ENCODE measurements at regions not wholly inside any gene's neighbourhood (a gene's known extent, or its start where the extent isn't known, plus 50 kb on each side); places are given as distances from the start of the nearest gene placed in this dataset.
"Not testable (repeated sequence)": the region's sequence is repeated elsewhere in the genome, so short reads cannot be mapped to it uniquely, and the experiment has no call there.

GRCh38 chr4:71211748-71212147 is 127.1 kb upstream of the SLC4A4 start:
- Histone ChIP-seq H3K36me3 (no peaks in the 10 kb centered on the region), H3K27ac (no peak overlapping the region), H3K4me3 (no peak overlapping the region), H3K27me3 (no peaks in the 10 kb centered on the region), H3K9me3 (no peaks in the 10 kb centered on the region), H3K4me1 (no peaks in the 10 kb centered on the region)
- no peak for TF ChIP-seq EP300 (IDR thresholded peaks at IDR 0.05)
- TF ChIP-seq POLR2A (IDR thresholded peaks at IDR 0.05) = no peak
- DNase-seq (ENCODE audit: low spot score in 2 of 2) = no peak
- WGBS = 56% methylated on average over 3 of the region's 3 CpGs

DNA sequence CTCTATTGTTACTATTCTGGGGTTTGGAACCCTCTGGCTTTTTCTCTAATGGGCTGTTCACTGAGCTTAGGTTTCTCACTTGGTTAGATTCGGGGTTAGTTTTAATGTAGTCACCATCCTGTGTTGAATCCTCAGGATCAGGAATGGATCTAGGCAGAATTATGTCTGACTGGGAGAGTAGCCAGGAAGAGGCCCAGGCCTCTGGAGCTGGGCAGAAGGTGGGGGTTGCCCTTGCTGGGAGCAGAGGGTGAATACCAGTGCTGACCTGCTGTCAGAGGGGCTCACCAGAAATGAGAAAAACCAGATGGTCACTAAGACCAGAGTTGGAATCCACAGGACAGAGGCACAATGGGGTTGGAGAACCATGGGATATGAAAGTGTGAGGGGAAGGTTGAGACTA is 126.6 kb upstream of the SLC4A4 start:
- Histone ChIP-seq H3K27ac (no peak overlapping the region), H3K4me1 (no peaks in the 10 kb centered on the region), H3K4me3 (no peak overlapping the region), H3K9me3 (no peaks in the 10 kb centered on the region), H3K27me3 (no peaks in the 10 kb centered on the region), H3K36me3 (no peaks in the 10 kb centered on the region)
- TF ChIP-seq EP300 (IDR thresholded peaks at IDR 0.05) = no peak
- no peak for TF ChIP-seq POLR2AphosphoS5 (IDR thresholded peaks at IDR 0.05)
- TF ChIP-seq, protein P1, sequence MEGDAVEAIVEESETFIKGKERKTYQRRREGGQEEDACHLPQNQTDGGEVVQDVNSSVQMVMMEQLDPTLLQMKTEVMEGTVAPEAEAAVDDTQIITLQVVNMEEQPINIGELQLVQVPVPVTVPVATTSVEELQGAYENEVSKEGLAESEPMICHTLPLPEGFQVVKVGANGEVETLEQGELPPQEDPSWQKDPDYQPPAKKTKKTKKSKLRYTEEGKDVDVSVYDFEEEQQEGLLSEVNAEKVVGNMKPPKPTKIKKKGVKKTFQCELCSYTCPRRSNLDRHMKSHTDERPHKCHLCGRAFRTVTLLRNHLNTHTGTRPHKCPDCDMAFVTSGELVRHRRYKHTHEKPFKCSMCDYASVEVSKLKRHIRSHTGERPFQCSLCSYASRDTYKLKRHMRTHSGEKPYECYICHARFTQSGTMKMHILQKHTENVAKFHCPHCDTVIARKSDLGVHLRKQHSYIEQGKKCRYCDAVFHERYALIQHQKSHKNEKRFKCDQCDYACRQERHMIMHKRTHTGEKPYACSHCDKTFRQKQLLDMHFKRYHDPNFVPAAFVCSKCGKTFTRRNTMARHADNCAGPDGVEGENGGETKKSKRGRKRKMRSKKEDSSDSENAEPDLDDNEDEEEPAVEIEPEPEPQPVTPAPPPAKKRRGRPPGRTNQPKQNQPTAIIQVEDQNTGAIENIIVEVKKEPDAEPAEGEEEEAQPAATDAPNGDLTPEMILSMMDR (IDR thresholded peaks at IDR 0.05) = no peak
- no peak for TF ChIP-seq POLR2A (IDR thresholded peaks at IDR 0.05)
- no peak for DNase-seq (ENCODE audit: low spot score in 2 of 2)
- 84% methylated on average over 1 of the region's 1 CpG for WGBS

DNA sequence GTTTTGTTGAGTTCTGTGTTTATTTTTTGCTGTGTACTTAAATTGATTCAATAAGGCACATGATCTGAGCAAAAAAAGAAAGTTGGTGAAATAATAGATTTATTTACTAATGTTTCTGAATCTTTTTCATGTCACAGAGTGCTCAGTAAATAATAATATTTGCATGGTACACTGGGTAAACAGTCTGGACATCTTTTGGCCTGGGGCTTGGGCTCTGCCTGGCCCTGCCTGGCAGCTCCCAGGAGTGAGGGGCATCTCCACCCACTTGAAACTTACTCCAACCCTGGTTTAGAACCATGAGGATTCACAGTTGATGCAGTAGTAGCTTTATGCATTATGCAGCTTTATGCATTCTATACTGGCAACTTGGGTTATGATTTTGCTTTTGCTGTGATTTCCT is 124.2 kb upstream of the SLC4A4 start:
- no peak overlapping the region for H3K27ac ChIP-seq
- no peaks in the 10 kb centered on the region for H3K9me3 ChIP-seq
- no peaks in the 10 kb centered on the region for H3K27me3 ChIP-seq
- TF ChIP-seq POLR2A (IDR thresholded peaks at IDR 0.05) = no peak
- TF ChIP-seq EP300 (IDR thresholded peaks at IDR 0.05) = no peak
- TF ChIP-seq, protein P1 (IDR thresholded peaks at IDR 0.05) = no peak
- TF ChIP-seq POLR2AphosphoS5 (IDR thresholded peaks at IDR 0.05) = no peak
- H3K4me3 ChIP-seq = no peak overlapping the region
- no peaks in the 10 kb centered on the region for H3K4me1 ChIP-seq
- DNase-seq (ENCODE audit: low spot score in 2 of 2) = no peak
- H3K36me3 ChIP-seq = no peaks in the 10 kb centered on the region

DNA sequence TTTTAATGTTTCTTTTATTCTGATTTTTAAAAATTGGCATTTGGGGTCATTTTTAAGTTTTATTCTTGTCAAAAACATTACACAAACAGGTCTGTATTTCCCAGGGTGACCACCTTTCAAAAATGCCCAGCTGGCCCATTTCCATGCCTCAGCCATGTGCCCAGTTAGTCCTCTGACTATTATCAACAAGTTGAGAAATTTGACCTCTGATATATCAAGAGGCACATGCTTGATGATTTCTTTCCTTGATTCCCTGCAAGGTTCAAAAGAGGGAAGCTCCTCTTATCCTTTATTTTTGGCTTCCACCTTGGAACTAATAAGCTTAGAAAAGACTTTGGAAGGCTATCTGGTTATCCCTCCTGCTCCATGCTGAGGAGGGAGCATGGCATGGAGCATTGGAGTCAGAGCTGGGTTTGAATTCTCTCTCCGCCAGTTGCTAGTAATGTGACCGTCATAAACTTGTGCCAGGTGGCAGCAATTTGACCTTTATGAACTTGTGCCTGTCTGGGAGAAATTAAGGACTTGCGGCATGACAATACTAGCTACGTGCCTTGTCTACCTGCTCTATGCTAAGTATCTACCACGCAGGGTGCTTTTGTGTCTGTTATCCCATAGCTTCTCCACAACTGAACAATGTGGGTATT is 122.4 kb upstream of the SLC4A4 start:
- H3K36me3 ChIP-seq = no peaks in the 10 kb centered on the region
- no peaks in the 10 kb centered on the region for H3K4me1 ChIP-seq
- WGBS = 96% methylated on average over 5 of the region's 5 CpGs
- no peak overlapping the region for H3K27ac ChIP-seq
- no peaks in the 10 kb centered on the region for H3K27me3 ChIP-seq
- no peak overlapping the region for H3K4me3 ChIP-seq
- DNase-seq (ENCODE audit: low spot score in 2 of 2) = no peak
- TF ChIP-seq EP300 (IDR thresholded peaks at IDR 0.05) (no peak), POLR2A (IDR thresholded peaks at IDR 0.05) (no peak), POLR2AphosphoS5 (IDR thresholded peaks at IDR 0.05) (no peak)
- TF ChIP-seq, protein P1 (IDR thresholded peaks at IDR 0.05) = no peak
- no peaks in the 10 kb centered on the region for H3K9me3 ChIP-seq

DNA sequence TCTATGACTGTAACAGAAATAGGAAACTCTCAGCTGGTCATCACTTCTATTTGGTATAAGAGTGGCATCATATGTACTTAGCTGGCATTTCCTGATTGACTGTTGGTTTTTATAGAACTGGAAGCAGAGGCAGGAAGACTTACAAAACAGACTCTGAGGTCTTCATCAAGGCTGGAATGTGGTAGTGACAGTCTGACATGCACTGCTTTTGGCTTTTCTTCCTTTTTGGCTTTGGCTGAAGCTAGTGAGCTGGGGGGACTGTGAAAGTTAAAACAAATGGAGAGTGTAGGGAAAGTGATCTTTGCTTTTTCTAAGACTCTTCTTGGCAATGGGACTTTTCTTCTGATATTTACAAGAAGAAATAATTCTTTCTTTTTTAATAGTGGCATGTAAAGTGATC is 121.1 kb upstream of the SLC4A4 start:
- no peak overlapping the region for H3K27ac ChIP-seq
- no peaks in the 10 kb centered on the region for H3K27me3 ChIP-seq
- no peaks in the 10 kb centered on the region for H3K4me1 ChIP-seq
- no peak overlapping the region for H3K4me3 ChIP-seq
- TF ChIP-seq POLR2AphosphoS5 (IDR thresholded peaks at IDR 0.05) (no peak), EP300 (IDR thresholded peaks at IDR 0.05) (no peak), POLR2A (IDR thresholded peaks at IDR 0.05) (no peak)
- TF ChIP-seq, protein P1 (IDR thresholded peaks at IDR 0.05) = no peak
- DNase-seq (ENCODE audit: low spot score in 2 of 2) = no peak
- no peaks in the 10 kb centered on the region for H3K36me3 ChIP-seq
- H3K9me3 ChIP-seq = no peaks in the 10 kb centered on the region

- not testable (repeated sequence) for H3K36me3 ChIP-seq; DNase-seq (ENCODE audit: low spot score in 2 of 2); H3K27ac ChIP-seq; H3K4me3 ChIP-seq; H3K9me3 ChIP-seq; H3K27me3 ChIP-seq; H3K4me1 ChIP-seq
- 87% methylated on average over 4 of the region's 4 CpGs for WGBS
Measured at GRCh38 chr4:71220848-71221247, 118.0 kb upstream of the SLC4A4 start.
